Fibroblast of lung (primary cell): ENCODE measurements at regions not wholly inside any gene's neighbourhood (a gene's known extent, or its start where the extent isn't known, plus 50 kb on each side); places are given as distances from the start of the nearest gene placed in this dataset.

Experiments
- EZH2 ChIP-seq: IDR thresholded peaks from 2 replicates; pipeline ENCODE4 v1.5.1; 2012; ENCODE audit warnings: low read length, control low read depth, mild to moderate bottlenecking; ENCODE audit errors: missing control alignments
- TF ChIP-seq, protein P1 (sequence below), 2 donors: IDR thresholded peaks in 1 of 2; conservative IDR thresholded peaks in 1 of 2; 1 replicate in 1 of 2; 2 replicates in 1 of 2; pipeline ENCODE4 v1.5.1; 2011 to 2012; ENCODE audit warnings: low read length in 2 of 2, control low read depth in 1 of 2, inconsistent platforms in 1 of 2, low read depth in 1 of 2, mild to moderate bottlenecking in 1 of 2

DNA sequence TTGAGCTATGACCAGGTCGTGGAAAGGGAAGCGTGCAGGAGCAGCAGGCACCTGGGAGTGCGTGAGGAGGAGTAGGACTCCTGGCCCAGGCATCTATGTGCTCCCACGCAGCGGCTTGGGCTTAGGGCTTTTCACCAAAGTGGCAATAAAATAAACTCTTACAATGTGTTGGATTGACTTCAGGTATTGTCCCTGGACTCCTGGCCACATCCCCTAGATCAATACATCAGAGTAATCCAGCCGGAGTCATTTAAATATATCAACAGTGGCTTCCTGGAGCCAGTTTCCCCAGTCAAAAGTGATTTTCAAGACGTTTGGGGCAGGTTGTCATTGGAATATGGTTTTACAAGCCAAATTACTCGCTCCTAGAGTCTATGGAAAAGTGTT lies 344.4 kb downstream of the WDR11 start:
- TF ChIP-seq, protein P1, sequence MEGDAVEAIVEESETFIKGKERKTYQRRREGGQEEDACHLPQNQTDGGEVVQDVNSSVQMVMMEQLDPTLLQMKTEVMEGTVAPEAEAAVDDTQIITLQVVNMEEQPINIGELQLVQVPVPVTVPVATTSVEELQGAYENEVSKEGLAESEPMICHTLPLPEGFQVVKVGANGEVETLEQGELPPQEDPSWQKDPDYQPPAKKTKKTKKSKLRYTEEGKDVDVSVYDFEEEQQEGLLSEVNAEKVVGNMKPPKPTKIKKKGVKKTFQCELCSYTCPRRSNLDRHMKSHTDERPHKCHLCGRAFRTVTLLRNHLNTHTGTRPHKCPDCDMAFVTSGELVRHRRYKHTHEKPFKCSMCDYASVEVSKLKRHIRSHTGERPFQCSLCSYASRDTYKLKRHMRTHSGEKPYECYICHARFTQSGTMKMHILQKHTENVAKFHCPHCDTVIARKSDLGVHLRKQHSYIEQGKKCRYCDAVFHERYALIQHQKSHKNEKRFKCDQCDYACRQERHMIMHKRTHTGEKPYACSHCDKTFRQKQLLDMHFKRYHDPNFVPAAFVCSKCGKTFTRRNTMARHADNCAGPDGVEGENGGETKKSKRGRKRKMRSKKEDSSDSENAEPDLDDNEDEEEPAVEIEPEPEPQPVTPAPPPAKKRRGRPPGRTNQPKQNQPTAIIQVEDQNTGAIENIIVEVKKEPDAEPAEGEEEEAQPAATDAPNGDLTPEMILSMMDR (conservative IDR thresholded peaks at IDR 0.05 in 1 of 2, IDR thresholded peaks at IDR 0.05 in 1 of 2; ENCODE audit: low read depth in 1 of 2, low read length in 2 of 2), result no peak
- TF ChIP-seq EZH2, result no peak
